Neural crest cell (in vitro differentiated cells): ENCODE measurements at regions not wholly inside any gene's neighbourhood (a gene's known extent, or its start where the extent isn't known, plus 50 kb on each side); places are given as distances from the start of the nearest gene placed in this dataset.

Source experiments
- DNase-seq: peaks from one replicate; pipeline ENCODE4 v3.0.0; 2021; ENCODE audit warnings: low read depth, mixed read lengths, low spot score
- H3K27ac Mint-ChIP-seq: one replicate; pipeline ENCODE4 v1.8.0; 2021; ENCODE audit warnings: mild to moderate bottlenecking, mixed read lengths; ENCODE audit not compliant: unreplicated experiment
- H3K27me3 Mint-ChIP-seq: 2 replicates; pipeline ENCODE4 v1.8.0; 2021; ENCODE audit warnings: low read depth, mild to moderate bottlenecking, mixed read lengths
- H3K36me3 Mint-ChIP-seq: 2 replicates; pipeline ENCODE4 v1.8.0; 2021; ENCODE audit warnings: low read depth, mild to moderate bottlenecking, mixed read lengths
- H3K4me1 Mint-ChIP-seq: 2 replicates; pipeline ENCODE4 v1.8.0; 2021; ENCODE audit warnings: mixed read lengths
- H3K4me3 Mint-ChIP-seq: one replicate; pipeline ENCODE4 v1.8.0; 2021; ENCODE audit warnings: mild to moderate bottlenecking, mixed read lengths
- H3K9me3 Mint-ChIP-seq: 2 replicates; pipeline ENCODE4 v1.8.0; 2021; ENCODE audit warnings: mixed read lengths
- CTCF ChIP-seq: fragments of 200-600 bp; sonication (generic); conservative IDR thresholded peaks from 2 replicates; pipeline ENCODE4 v1.5.0; 2021; ENCODE audit warnings: antibody characterized with exemption, mild to moderate bottlenecking

GRCh38 chr18:22307528-22307927 lies 110.2 kb downstream of the CTAGE1 start:
- TF ChIP-seq CTCF, result no peak
- Mint-ChIP-seq H3K36me3 (no peaks in the 10 kb centered on the region), H3K9me3 (no peaks in the 10 kb centered on the region), H3K27ac (no peak overlapping the region), H3K27me3 (no peaks in the 10 kb centered on the region), H3K4me3 (no peak overlapping the region), H3K4me1 (no peaks in the 10 kb centered on the region)
- no peak for DNase-seq

GRCh38 chr18:22303927-22304326 lies 113.8 kb downstream of the CTAGE1 start:
- DNase-seq, result no peak
- TF ChIP-seq CTCF, result no peak
- Mint-ChIP-seq H3K9me3 (no peaks in the 10 kb centered on the region), H3K4me3 (no peak overlapping the region), H3K27me3 (no peaks in the 10 kb centered on the region), H3K27ac (no peak overlapping the region), H3K36me3 (no peaks in the 10 kb centered on the region), H3K4me1 (no peaks in the 10 kb centered on the region)

- H3K4me3 Mint-ChIP-seq, result no peak overlapping the region
- H3K9me3 Mint-ChIP-seq, result no peaks in the 10 kb centered on the region
- no peaks in the 10 kb centered on the region for H3K36me3 Mint-ChIP-seq
- no peak for DNase-seq
- no peaks in the 10 kb centered on the region for H3K4me1 Mint-ChIP-seq
- H3K27me3 Mint-ChIP-seq, result no peaks in the 10 kb centered on the region
- TF ChIP-seq CTCF, result no peak
- H3K27ac Mint-ChIP-seq, result no peak overlapping the region
Observed at GRCh38 chr18:22302144-22302543, 115.6 kb downstream of the CTAGE1 start.

- H3K4me1 Mint-ChIP-seq, result no peaks in the 10 kb centered on the region
- TF ChIP-seq CTCF, result no peak
- no peaks in the 10 kb centered on the region for H3K27me3 Mint-ChIP-seq
- DNase-seq, result no peak
- H3K4me3 Mint-ChIP-seq, result no peak overlapping the region
- no peak overlapping the region for H3K27ac Mint-ChIP-seq
- H3K9me3 Mint-ChIP-seq, result no peaks in the 10 kb centered on the region
- H3K36me3 Mint-ChIP-seq, result no peaks in the 10 kb centered on the region
Observed at GRCh38 chr18:22300665-22301636, 116.8 kb downstream of the CTAGE1 start.

- no peak for DNase-seq
- no peaks in the 10 kb centered on the region for H3K27me3 Mint-ChIP-seq
- H3K9me3 Mint-ChIP-seq, result no peaks in the 10 kb centered on the region
- H3K4me1 Mint-ChIP-seq, result no peaks in the 10 kb centered on the region
- no peak overlapping the region for H3K27ac Mint-ChIP-seq
- H3K4me3 Mint-ChIP-seq, result no peak overlapping the region
- TF ChIP-seq CTCF, result no peak
- no peaks in the 10 kb centered on the region for H3K36me3 Mint-ChIP-seq
Observed at GRCh38 chr18:22297008-22297407, 120.7 kb downstream of the CTAGE1 start.
